Tibial artery (tissue), 4 donors: ENCODE measurements at regions not wholly inside any gene's neighbourhood (a gene's known extent, or its start where the extent isn't known, plus 50 kb on each side); places are given as distances from the start of the nearest gene placed in this dataset.

Experiments used
- DNase-seq, 2 donors: peaks; one replicate each; pipeline ENCODE4 v3.0.0-alpha.2; 2019
- H3K27ac ChIP-seq, 2 donors: fragments of 200-600 bp; sonication (generic) in 1 of 2; 1 replicate in 1 of 2; 2 replicates in 1 of 2; pipeline ENCODE4 v1.5.1; 2018 to 2019; ENCODE audit warnings: mild to moderate bottlenecking in 1 of 2
- H3K27me3 ChIP-seq, 2 donors: fragments of 200-600 bp; sonication (generic) in 1 of 2; one replicate each; pipeline versions ENCODE4 v1.5.1 to v1.6.0; 2016 to 2019
- H3K36me3 ChIP-seq, 3 donors: fragments of 200-600 bp; sonication (generic) in 2 of 3; one replicate each; pipeline ENCODE4 v1.5.1; 2016 to 2019; ENCODE audit warnings: mild to moderate bottlenecking in 2 of 3
- H3K4me1 ChIP-seq, 4 donors: fragments of 200-600 bp; sonication (generic) in 2 of 4; 1 replicate in 3 of 4; 2 replicates in 1 of 4; pipeline ENCODE4 v1.5.1; 2016 to 2019
- H3K4me3 ChIP-seq, 2 donors: fragments of 200-600 bp; sonication (generic) in 1 of 2; 1 replicate in 1 of 2; 2 replicates in 1 of 2; pipeline ENCODE4 v1.5.1; 2018 to 2019; ENCODE audit warnings: mild to moderate bottlenecking in 2 of 2
- H3K9me3 ChIP-seq, 3 donors: fragments of 200-600 bp; sonication (generic) in 1 of 3; one replicate each; pipeline ENCODE4 v1.5.1; 2016 to 2019
- CTCF ChIP-seq, 2 experiments: fragments of 200-600 bp in 1 of 2; fragments of 450-650 bp in 1 of 2; IDR thresholded peaks; one replicate each; pipeline ENCODE4 v1.5.1; 2017 to 2019; ENCODE audit warnings: antibody characterized with exemption in 2 of 2, mild to moderate bottlenecking in 1 of 2, moderate library complexity in 1 of 2
- intact Hi-C: fragments of 100-400 bp; cut with DNase I; formaldehyde crosslinking; loops from one replicate; pipeline ENCODE4 v1.15.0; 2023; ENCODE audit warnings: low total_unique reads

- no peak for DNase-seq
- intact Hi-C loops: no loop called here
- Histone ChIP-seq H3K36me3 (no peaks in the 10 kb centered on the region), H3K27ac (no peak overlapping the region), H3K4me3 (no peak overlapping the region), H3K9me3 (no peaks in the 10 kb centered on the region), H3K4me1 (no peaks in the 10 kb centered on the region), H3K27me3 (no peaks in the 10 kb centered on the region)
- no peak for TF ChIP-seq CTCF (IDR thresholded peaks at IDR 0.05)
Observed at GRCh38 chr5:153043886-153044285, 446.6 kb upstream of the GRIA1 start.

GRCh38 chr5:153050496-153051179 lies 439.8 kb upstream of the GRIA1 start:
- H3K27ac ChIP-seq: no peak overlapping the region
- H3K27me3 ChIP-seq: no peaks in the 10 kb centered on the region
- no peak for DNase-seq
- no peaks in the 10 kb centered on the region for H3K36me3 ChIP-seq
- H3K4me3 ChIP-seq: no peak overlapping the region
- no peak for TF ChIP-seq CTCF (IDR thresholded peaks at IDR 0.05)
- intact Hi-C loops: no loop called here
- no peaks in the 10 kb centered on the region for H3K4me1 ChIP-seq
- no peaks in the 10 kb centered on the region for H3K9me3 ChIP-seq

- no peak for DNase-seq
Observed at GRCh38 chr5:153066281-153066680, 424.2 kb upstream of the GRIA1 start.

GRCh38 chr5:153067869-153068268 lies 422.6 kb upstream of the GRIA1 start:
- no peak for TF ChIP-seq CTCF (IDR thresholded peaks at IDR 0.05)
- Histone ChIP-seq H3K27ac (no peak overlapping the region), H3K36me3 (no peaks in the 10 kb centered on the region), H3K27me3 (no peaks in the 10 kb centered on the region), H3K4me1 (no peaks in the 10 kb centered on the region), H3K9me3 (no peaks in the 10 kb centered on the region), H3K4me3 (no peak overlapping the region)
- DNase-seq: no peak
- intact Hi-C loops: no loop called here

More at GRCh38 chr5:153066281-153066680, 424.2 kb upstream of the GRIA1 start:
- Histone ChIP-seq H3K9me3 (no peaks in the 10 kb centered on the region), H3K4me1 (no peaks in the 10 kb centered on the region), H3K27me3 (no peaks in the 10 kb centered on the region), H3K36me3 (no peaks in the 10 kb centered on the region), H3K27ac (no peak overlapping the region), H3K4me3 (no peak overlapping the region)
- intact Hi-C loops: no loop called here
- TF ChIP-seq CTCF (IDR thresholded peaks at IDR 0.05): no peak

- Histone ChIP-seq H3K27ac (no peak overlapping the region), H3K4me3 (no peak overlapping the region), H3K27me3 (no peaks in the 10 kb centered on the region), H3K9me3 (no peaks in the 10 kb centered on the region), H3K4me1 (no peaks in the 10 kb centered on the region), H3K36me3 (no peaks in the 10 kb centered on the region)
- no peak for TF ChIP-seq CTCF (IDR thresholded peaks at IDR 0.05)
- DNase-seq: no peak
- intact Hi-C loops: no loop called here
Observed at GRCh38 chr5:153079396-153079795, 411.1 kb upstream of the GRIA1 start.

- Histone ChIP-seq H3K27me3 (no peaks in the 10 kb centered on the region), H3K4me1 (no peaks in the 10 kb centered on the region), H3K27ac (no peak overlapping the region), H3K36me3 (no peaks in the 10 kb centered on the region), H3K4me3 (no peak overlapping the region), H3K9me3 (no peaks in the 10 kb centered on the region)
- intact Hi-C loops: no loop called here
- TF ChIP-seq CTCF (IDR thresholded peaks at IDR 0.05): no peak
- DNase-seq: no peak
Observed at GRCh38 chr5:153080940-153081339, 409.5 kb upstream of the GRIA1 start.
